ENCODE measurements at regions not wholly inside any gene's neighbourhood (a gene's known extent, or its start where the extent isn't known, plus 50 kb on each side); places are given as distances from the start of the nearest gene placed in this dataset.

- no peak for DNase-seq
Measured at GRCh38 chrX:43019021-43019420, 241.1 kb upstream of the PPP1R2C start.

DNA sequence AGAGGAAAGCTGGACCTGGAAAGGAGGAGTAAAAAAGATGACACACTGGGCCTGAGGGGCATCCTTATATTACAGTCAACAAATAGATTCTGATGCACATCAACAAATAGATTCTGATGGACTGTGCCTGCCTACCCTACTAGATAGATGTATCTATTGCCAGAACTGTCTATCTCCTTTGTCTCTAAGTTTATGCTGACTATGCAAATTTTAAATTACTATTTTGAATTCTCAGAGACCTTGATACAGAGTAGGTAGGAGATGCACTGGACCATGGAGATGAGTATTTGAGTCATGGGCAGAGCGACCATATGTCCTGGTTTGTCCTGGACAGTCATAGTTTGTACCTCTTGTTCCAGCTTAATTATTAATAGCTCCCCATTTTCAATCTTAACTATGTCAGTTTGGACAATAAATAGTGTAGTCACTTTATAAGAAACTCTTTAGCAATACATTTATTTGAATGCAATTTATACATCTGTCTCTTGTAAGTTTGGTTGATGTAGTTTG is 247.9 kb upstream of the PPP1R2C start:
- DNase-seq = no peak

DNA sequence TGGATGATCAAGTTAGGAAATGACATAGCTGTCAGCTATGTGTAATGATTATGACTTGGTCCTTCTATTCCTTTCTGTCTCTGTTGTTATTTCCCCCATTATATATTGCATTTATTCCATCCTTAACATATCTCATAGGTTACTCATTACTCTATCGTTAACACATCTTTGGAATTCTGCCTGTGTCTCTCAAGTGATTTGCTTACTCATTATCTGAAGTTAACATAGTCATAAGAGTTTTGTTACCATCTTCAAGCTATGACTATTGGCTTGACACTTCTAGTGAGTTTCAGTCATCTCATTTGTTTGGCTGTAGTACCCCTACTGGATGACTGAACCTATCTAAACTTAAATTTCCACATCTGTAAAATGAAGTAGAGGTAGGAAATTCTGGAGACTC is 286.1 kb upstream of the PPP1R2C start:
- no peak for DNase-seq

GRCh38 chrX:43065978-43066377 is 288.0 kb upstream of the PPP1R2C start:
- DNase-seq = no peak

DNA sequence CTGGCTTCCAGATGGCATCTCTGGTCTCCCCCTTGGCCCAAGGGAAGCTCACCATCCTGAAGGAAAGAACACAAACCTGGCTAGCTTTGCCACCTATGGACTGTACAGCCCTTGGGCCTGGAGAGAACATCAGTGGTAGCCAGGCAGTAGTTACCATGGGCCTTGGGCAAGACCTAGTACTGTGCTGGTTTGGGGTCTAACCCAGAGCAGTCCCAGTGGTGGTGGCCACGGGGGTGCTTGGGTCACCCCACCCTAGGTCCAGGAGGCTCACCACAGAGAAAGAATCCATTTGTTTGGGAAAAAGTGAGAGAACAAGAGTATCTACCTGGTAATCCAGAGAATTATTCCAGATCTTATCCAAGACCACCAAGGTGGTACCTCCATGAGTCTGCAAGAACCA is 290.7 kb upstream of the PPP1R2C start:
- no peak for DNase-seq

DNA sequence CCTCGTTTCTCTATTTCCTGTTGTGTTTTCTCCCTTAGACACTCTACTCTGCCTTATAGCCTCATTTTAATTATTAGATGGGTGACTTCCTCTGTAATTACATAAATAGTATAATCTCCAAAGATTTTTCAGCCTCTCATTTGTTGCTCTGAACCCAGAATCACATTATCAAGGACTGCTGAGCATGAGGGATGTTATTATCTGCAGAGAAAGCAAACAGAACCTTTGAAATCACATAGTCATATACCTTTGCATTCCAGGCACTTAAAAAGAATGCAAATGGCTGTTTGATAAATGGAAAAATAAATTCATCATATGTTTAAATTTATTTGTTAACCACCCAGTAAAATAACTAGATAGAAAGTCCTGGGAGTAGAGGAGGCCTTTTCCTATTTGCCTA is 305.1 kb upstream of the PPP1R2C start:
- no peak for DNase-seq

DNA sequence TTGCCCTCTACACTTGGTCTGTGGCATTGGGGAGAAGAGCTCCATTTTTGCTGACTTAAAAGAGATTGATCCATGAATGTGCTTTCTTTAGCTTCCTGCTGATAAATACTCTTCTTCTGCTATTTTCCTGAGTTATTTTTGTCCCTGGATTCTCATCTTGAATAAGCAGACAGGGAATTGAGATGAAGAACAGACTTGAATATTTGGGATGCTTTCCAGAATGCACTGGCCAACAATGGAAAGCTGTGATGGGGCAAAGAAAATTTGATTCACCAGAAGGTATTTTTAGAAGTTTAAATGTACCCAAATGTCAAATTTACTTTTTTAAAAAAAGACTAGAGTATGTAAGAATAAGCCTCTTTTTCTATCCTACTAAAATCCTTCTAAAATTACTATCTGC is 309.9 kb upstream of the PPP1R2C start:
- DNase-seq = no peak

DNA sequence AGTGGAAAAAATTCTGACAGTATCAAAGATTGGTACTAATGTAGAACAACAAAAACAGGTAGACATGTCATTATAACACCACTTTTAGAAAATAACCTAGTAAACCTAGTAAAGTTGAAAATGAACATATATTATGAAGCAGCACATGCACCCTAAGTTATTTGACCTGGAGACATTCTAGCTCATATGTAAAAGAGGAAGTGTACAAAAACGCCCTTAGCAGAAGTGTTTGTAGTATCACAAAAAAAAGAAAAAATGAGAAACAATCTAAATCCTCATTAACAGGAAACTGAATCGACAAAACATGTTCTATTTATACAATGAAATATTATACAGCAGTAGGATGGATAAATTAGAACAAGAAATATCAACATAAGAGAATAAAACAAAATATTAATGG is 318.9 kb upstream of the PPP1R2C start:
- DNase-seq = no peak

DNA sequence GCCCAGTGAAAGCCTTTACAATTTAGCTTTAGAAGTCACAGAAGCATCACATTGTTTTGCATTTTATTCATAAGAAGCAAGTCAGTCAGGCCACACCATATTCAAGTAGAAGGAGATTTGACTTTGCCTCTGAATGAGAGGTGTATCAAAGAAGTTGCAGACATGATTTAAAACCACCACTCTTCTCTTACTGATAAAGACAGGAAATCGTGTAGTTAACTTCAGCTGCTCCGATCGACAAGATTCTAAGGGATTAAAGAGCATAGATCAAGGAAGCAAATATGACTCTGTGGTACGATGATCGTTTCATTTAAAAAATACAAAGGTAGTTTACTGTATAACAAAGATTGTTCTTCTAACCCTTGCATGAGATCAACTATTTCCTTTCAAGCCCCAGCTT is 328.0 kb upstream of the PPP1R2C start:
- no peak for DNase-seq

DNA sequence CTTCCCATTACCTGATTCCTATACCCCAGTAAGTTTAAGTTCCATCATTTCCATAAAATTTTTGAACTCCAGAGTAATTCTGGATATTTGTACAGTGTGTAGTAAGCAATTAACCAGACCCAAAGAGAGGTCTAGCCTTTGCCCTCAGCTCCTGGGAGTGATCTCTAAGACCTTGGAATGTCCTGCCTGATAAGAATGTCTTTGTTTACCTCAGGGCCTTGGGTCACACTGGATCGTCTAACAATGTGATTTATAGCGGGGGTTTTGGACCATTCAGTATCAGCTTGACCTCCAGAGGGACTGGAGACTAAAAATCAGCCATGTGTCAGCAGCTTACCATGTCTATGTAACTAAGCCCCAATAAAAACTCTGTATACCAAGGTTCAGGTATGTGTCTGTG is 330.9 kb upstream of the PPP1R2C start:
- no peak for DNase-seq

DNA sequence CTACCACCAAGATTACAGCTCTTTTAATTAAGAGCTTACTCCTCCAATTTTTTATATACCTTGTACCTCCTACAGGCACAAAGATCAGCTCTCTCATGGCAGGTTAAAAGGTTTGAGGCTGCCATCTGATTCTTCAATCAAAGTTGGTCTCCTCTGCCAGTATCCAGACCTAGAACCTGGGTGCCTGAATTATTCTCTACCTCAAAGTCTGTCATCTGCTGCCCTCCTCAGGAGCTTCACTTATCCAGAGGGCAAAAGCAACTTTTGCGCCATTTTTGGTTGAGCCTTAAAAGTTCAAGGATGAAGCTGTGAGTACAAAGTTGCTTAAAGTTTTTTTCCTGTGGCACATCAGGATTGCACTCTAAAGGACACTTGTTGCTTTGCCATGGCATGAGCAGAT is 343.7 kb upstream of the PPP1R2C start:
- DNase-seq = no peak

DNA sequence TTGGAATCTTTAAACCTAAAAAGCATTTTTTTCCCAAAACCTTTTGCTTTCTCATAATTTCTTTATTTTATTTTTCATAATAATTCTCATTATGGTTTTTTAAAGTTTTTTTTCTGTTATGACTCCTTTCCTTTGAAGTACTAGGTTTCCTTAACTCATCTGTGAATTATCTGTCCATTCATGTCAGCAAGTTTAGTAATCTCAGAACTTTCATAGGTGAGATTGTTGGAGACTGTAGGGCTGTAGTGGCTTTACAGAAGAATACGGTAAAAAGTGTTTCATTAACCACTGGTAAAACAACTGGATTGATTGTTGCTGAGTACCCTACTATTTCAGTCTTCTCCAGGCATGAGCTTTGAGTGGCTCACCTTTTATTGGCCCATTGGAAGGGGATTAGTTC is 361.7 kb upstream of the PPP1R2C start:
- no peak for DNase-seq

DNA sequence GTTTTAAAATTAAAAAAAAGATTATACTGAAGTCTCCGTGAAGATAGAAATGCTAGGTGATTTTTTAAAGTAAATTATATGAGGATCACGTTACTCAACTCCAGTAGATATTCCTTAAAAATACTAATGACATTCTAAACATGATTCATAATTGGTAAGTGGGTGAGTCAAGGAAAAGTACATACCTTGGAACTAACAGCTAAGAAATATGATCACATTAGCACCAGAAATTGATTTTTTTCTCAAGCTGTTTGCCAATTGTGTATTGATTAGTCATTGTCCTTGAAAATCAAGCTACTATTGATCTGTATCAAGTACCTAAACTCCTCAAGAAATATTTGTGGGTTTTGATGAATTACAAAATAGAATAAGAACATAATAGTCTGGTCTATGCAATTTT is 362.6 kb upstream of the PPP1R2C start:
- no peak for DNase-seq

DNA sequence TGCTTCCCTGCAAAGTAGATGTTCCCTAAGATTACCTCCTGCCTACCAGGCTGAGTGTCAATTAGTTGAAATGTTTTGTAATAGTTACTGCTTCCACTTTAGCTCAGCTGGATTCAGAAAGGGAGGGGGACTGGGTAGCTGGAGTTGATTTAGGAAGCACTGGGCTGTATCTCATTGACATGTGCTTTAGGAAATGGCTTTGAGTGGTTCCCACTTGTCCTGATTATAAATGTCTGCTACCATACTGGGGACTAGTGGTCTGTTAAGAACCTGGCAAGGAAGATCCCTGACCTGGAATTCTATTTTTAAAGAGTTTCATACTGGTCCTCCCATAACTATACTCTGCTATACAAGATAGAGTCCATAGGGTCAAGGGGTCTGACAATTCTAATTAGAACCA is 363.9 kb upstream of the PPP1R2C start:
- DNase-seq = no peak

DNA sequence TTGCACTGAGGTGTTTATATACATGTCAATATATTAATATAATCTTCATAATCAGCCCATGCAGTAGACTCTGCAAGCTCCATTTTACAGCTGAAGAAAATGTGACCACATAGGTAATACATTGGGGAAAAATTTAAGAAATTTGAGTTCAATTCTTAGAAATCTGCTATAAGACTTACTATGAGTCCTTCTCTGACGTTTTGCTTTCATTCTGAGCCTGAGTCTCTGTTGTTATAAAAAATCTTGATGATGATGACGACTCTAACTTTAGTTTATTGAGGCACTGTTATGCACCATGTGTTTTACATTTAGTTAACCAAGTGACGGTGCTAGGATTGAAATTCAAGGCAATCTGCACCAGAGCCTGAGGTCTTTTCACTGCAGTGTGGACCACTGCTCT is 370.3 kb upstream of the PPP1R2C start:
- DNase-seq = no peak

DNA sequence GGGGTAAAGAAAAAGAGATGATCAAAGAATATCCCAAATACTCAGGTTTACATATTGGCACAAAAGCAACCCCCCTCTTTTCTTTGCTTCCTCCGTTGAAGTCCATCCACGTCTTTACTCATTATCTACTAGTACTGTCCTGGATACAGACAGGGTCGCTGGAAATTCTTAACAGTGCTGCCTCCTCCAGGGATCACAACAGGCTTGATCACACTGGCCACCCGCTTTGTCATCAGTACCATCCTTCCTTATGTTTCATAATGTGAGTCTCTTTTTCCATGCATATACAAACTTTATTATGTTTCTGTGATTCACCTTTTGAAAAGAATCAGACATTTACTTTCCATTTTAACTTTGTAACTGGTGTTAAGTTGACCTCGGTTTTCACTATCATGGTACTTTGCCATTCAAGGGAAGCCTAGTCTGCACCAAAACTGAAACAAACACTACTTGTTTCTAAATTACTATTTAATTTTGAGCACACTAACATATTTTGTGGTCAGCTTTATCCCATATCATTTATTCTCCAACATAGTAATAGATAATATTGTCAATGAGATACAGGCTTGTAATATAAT is 387.5 kb upstream of the PPP1R2C start:
- DNase-seq = no peak

DNA sequence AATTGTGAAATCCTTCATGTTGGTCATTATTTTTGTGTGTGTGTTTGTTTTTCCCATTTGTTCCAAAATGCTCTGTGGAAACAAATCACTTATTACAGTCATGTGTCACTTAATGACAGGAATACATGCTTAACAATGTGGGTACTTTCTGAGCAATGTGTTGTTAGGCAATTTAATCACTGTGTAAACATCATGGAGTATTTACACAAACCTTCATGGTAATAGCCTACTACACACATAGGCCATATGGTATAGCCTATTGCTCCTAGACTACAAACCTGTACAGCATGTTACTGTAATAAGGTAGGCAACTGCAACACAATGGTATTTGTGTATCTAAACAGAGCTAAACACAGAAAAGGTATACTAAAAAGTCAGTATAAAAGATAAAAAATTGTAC is 388.9 kb upstream of the PPP1R2C start:
- DNase-seq = peak; percentile 60

- DNase-seq = no peak
Measured at GRCh38 chrX:43175434-43175833, 397.5 kb upstream of the PPP1R2C start.

- no peak for DNase-seq
Measured at GRCh38 chrX:43176686-43177085, 398.7 kb upstream of the PPP1R2C start.

DNA sequence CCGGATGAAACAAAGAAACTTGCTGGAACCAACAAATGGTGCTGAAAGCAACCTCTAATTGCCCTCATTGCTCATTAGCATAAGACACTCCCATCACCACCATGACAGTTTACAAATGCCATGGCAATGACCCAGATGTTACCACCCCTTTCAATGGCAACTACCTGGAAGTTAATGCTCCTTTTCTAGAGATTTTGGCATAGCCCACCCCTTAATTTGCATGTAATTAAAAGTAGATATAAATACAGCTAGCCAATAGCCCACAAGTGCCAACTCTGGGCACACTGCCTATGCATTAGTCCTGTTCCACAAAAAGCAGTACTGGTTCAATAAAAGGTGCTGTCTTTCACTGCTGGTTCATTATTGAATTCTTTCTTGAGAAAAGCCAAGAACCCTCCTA is 410.3 kb upstream of the PPP1R2C start:
- no peak for DNase-seq

- no peak for DNase-seq
Measured at GRCh38 chrX:43211570-43211969, 433.6 kb upstream of the PPP1R2C start.

- DNase-seq = no peak
Measured at GRCh38 chrX:43218198-43218597, 437.9 kb upstream of the MAOA start.

DNA sequence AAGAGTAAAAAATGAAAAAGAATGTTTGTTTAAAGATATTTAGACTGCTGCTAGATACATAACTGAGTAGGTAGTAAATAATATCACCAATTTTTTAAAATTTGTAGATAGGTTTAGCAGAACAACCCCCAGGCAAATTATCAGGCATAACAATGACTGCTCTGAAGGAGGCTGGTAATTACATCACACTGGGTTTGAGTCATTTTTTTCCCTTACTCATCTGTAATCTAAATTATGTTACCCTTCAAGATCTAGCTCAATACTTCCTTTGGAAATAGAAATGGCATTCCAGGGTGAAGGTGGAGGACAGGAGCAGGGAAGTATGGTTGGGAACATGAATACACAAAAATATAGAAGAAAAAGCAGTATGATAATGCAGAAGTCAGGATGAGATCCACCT is 431.6 kb upstream of the MAOA start:
- DNase-seq = no peak

GRCh38 chrX:43225626-43226328 is 430.3 kb upstream of the MAOA start:
- no peak for DNase-seq

GRCh38 chrX:43238461-43238945 is 417.6 kb upstream of the MAOA start:
- no peak for DNase-seq

Measured in NCI-H774 (cell line).